WTC11 (cell line): ENCODE measurements at regions not wholly inside any gene's neighbourhood (a gene's known extent, or its start where the extent isn't known, plus 50 kb on each side); places are given as distances from the start of the nearest gene placed in this dataset.

Experiments used
- ATAC-seq: fragments of 200-7000 bp; cut with Tn5 transposase; 2 replicates; pipeline ENCODE4 v1.10.0; 2021; ENCODE audit warnings: mild to moderate bottlenecking, moderate library complexity
- CTCF ChIA-PET: fragments of 300-600 bp; sonication (Branson Sonifier 250); formaldehyde crosslinking; loops from one replicate; lab custom pipeline; 2021; ENCODE audit warnings: antibody characterized with exemption; lab: Charles Lee
- POLR2A ChIA-PET: fragments of 350-600 bp; sonication (Branson Sonifier 250); formaldehyde crosslinking; loops from one replicate; lab custom pipeline; 2021; ENCODE audit warnings: antibody characterized with exemption; lab: Charles Lee
- DNase-seq: peaks from one replicate; pipeline ENCODE4 v3.0.0; 2021; ENCODE audit warnings: low spot score
- H3K27ac Mint-ChIP-seq: 2 replicates; pipeline ENCODE4 v1.8.0; 2021; ENCODE audit warnings: mixed read lengths
- H3K27me3 Mint-ChIP-seq: 2 replicates; pipeline ENCODE4 v1.8.0; 2021; ENCODE audit warnings: low read depth, mild to moderate bottlenecking, moderate library complexity, mixed read lengths
- H3K36me3 Mint-ChIP-seq: 2 replicates; pipeline ENCODE4 v1.8.0; 2021; ENCODE audit warnings: mixed read lengths
- H3K4me1 Mint-ChIP-seq: 2 replicates; pipeline ENCODE4 v1.8.0; 2022; ENCODE audit warnings: mixed read lengths
- H3K4me3 Mint-ChIP-seq: 2 replicates; pipeline ENCODE4 v1.8.0; 2021; ENCODE audit warnings: mild to moderate bottlenecking, moderate library complexity, mixed read lengths
- H3K9me3 Mint-ChIP-seq: 2 replicates; pipeline ENCODE4 v1.8.0; 2021; ENCODE audit warnings: mixed read lengths
- CBFB ChIP-seq: sonication (generic); formaldehyde crosslinking; IDR thresholded peaks from 2 replicates; pipeline ENCODE4 v1.8.1; 2022; ENCODE audit warnings: mild to moderate bottlenecking, low read depth, missing genetic modification reagents
- ETV6 ChIP-seq: sonication (generic); formaldehyde crosslinking; IDR thresholded peaks from 2 replicates; pipeline ENCODE4 v1.8.1; 2022; ENCODE audit warnings: mild to moderate bottlenecking, missing genetic modification reagents
- FOXJ3 ChIP-seq: sonication (generic); formaldehyde crosslinking; IDR thresholded peaks from 2 replicates; pipeline ENCODE4 v1.9.0; 2021; ENCODE audit warnings: missing genetic modification reagents, mild to moderate bottlenecking, borderline replicate concordance
- FOXP1 ChIP-seq: sonication (generic); formaldehyde crosslinking; IDR thresholded peaks from 2 replicates; pipeline ENCODE4 v1.8.0; 2022; ENCODE audit warnings: missing genetic modification reagents, mild to moderate bottlenecking, moderate library complexity, borderline replicate concordance
- GTF2I ChIP-seq: fragments of 250-450 bp; sonication (Bioruptor Pico); conservative IDR thresholded peaks from 2 replicates; pipeline ENCODE4 v1.4.0; 2021; ENCODE audit warnings: mild to moderate bottlenecking
- HMGA2 ChIP-seq: fragments of 250-450 bp; sonication (Bioruptor Pico); IDR thresholded peaks from 2 replicates; pipeline ENCODE4 v1.4.0; 2021; ENCODE audit warnings: mild to moderate bottlenecking, moderate library complexity
- IRF2 ChIP-seq: sonication (generic); formaldehyde crosslinking; IDR thresholded peaks from 2 replicates; pipeline ENCODE4 v1.8.0; 2022; ENCODE audit warnings: low read depth, missing genetic modification reagents, borderline replicate concordance
- JAZF1 ChIP-seq: fragments of 250-450 bp; sonication (Bioruptor Pico); IDR thresholded peaks from 2 replicates; pipeline ENCODE4 v1.9.0; 2021; ENCODE audit warnings: moderate library complexity, mild to moderate bottlenecking, inconsistent platforms
- JUN ChIP-seq: sonication (generic); formaldehyde crosslinking; IDR thresholded peaks from 2 replicates; pipeline ENCODE4 v1.8.0; 2023; ENCODE audit warnings: mild to moderate bottlenecking, missing genetic modification reagents
- NFYB ChIP-seq: sonication (generic); formaldehyde crosslinking; conservative IDR thresholded peaks from 2 replicates; pipeline ENCODE4 v1.8.0; 2022; ENCODE audit warnings: low read depth, missing genetic modification reagents
- OVOL2 ChIP-seq: fragments of 250-450 bp; sonication (Bioruptor Pico); IDR thresholded peaks from 2 replicates; pipeline ENCODE4 v1.9.0; 2021; ENCODE audit warnings: mild to moderate bottlenecking, borderline replicate concordance
- PRRX2 ChIP-seq: fragments of 250-450 bp; sonication (Bioruptor Pico); IDR thresholded peaks from 2 replicates; pipeline ENCODE4 v1.8.0; 2021; ENCODE audit warnings: mild to moderate bottlenecking
- RORB ChIP-seq: fragments of 250-450 bp; sonication (Bioruptor Pico); IDR thresholded peaks from 2 replicates; pipeline ENCODE4 v1.9.0; 2021; ENCODE audit warnings: mild to moderate bottlenecking
- SP1 ChIP-seq: sonication (generic); formaldehyde crosslinking; conservative IDR thresholded peaks from 2 replicates; pipeline ENCODE4 v1.8.1; 2022; ENCODE audit warnings: missing genetic modification reagents
- TEAD1 ChIP-seq: sonication (generic); formaldehyde crosslinking; IDR thresholded peaks from 2 replicates; pipeline ENCODE4 v1.8.0; 2022; ENCODE audit warnings: mild to moderate bottlenecking, missing genetic modification reagents
- ZNF219 ChIP-seq: sonication (generic); formaldehyde crosslinking; IDR thresholded peaks from 2 replicates; pipeline ENCODE4 v1.8.0; 2023; ENCODE audit warnings: missing genetic modification reagents, mild to moderate bottlenecking, borderline replicate concordance
- ZNF232 ChIP-seq: sonication (generic); formaldehyde crosslinking; IDR thresholded peaks from 2 replicates; pipeline ENCODE4 v1.8.0; 2022; ENCODE audit warnings: mild to moderate bottlenecking, missing genetic modification reagents
- ZNF416 ChIP-seq: fragments of 250-450 bp; sonication (Bioruptor Pico); IDR thresholded peaks from 2 replicates; pipeline ENCODE4 v1.9.0; 2021; ENCODE audit warnings: mild to moderate bottlenecking, inconsistent platforms
- ZNF671 ChIP-seq: fragments of 250-450 bp; sonication (Bioruptor Pico); IDR thresholded peaks from 2 replicates; pipeline ENCODE4 v1.8.0; 2021; ENCODE audit warnings: mild to moderate bottlenecking
- TF ChIP-seq, protein P1 (sequence below): sonication (generic); formaldehyde crosslinking; IDR thresholded peaks from 2 replicates; pipeline ENCODE4 v1.8.0; 2023; ENCODE audit warnings: mild to moderate bottlenecking, missing genetic modification reagents
- TF ChIP-seq, protein P2 (sequence below): sonication (generic); formaldehyde crosslinking; conservative IDR thresholded peaks from 2 replicates; pipeline ENCODE4 v1.8.1; 2023; ENCODE audit warnings: mild to moderate bottlenecking, low read depth, missing genetic modification reagents, moderate library complexity
- TF ChIP-seq, protein P3 (sequence below): sonication (generic); formaldehyde crosslinking; IDR thresholded peaks from 2 replicates; pipeline ENCODE4 v1.8.0; 2022; ENCODE audit warnings: mild to moderate bottlenecking, missing genetic modification reagents
- TF ChIP-seq, protein P4 (sequence below): sonication (generic); formaldehyde crosslinking; IDR thresholded peaks from 2 replicates; pipeline ENCODE4 v1.8.0; 2022; ENCODE audit warnings: mild to moderate bottlenecking, missing genetic modification reagents
- TF ChIP-seq, protein P5 (sequence below): fragments of 250-450 bp; sonication (Bioruptor Pico); IDR thresholded peaks from 2 replicates; pipeline ENCODE4 v1.9.0; 2021; ENCODE audit warnings: moderate library complexity, mild to moderate bottlenecking, inconsistent platforms, borderline replicate concordance
- TF ChIP-seq, protein P6 (sequence below): sonication (generic); formaldehyde crosslinking; IDR thresholded peaks from 2 replicates; pipeline ENCODE4 v1.8.1; 2022; ENCODE audit warnings: low read depth, missing genetic modification reagents, borderline replicate concordance
- TF ChIP-seq, protein P7 (sequence below): sonication (generic); formaldehyde crosslinking; IDR thresholded peaks from 2 replicates; pipeline ENCODE4 v1.8.1; 2023; ENCODE audit warnings: mild to moderate bottlenecking, missing genetic modification reagents, moderate library complexity

DNA sequence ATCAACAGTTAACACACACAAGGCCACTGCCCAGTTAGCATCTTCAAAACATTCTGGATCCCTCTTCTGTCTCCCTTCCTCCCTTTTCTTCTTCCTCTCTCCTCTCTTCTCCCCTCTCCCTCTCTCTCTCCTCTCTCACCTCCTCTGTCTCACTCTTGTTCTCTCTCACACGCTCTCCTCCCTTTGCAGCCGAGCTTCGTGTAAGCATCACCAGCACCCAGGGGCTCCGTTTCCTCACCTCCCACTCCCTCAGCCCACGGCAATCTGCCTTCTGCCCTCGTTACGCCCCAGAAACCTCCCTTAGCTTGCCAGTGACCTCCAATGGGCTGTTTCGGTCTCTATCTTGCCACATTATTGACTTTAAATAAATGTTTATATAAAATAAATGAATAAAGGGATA lies 147.4 kb downstream of the TEX36 start:
- Mint-ChIP-seq H3K9me3 (no peaks in the 10 kb centered on the region), H3K4me1 (no peaks in the 10 kb centered on the region), H3K27me3 (peaks cover 3% of the 10 kb centered on the region), H3K36me3 (no peaks in the 10 kb centered on the region), H3K4me3 (no peak overlapping the region), H3K27ac (no peak overlapping the region)
- ChIA-PET CTCF (interaction anchor here (0.5 to 2.2 kb wide), 2 partner anchors 11 to 13 kb away, joined by 4 to 11 read pairs; no protein-coding TSS in a partner anchor), POLR2A (no interaction called here)
- TF ChIP-seq PRRX2 (CRISPR knock-in tag) = no peak
- TF ChIP-seq, protein P1, sequence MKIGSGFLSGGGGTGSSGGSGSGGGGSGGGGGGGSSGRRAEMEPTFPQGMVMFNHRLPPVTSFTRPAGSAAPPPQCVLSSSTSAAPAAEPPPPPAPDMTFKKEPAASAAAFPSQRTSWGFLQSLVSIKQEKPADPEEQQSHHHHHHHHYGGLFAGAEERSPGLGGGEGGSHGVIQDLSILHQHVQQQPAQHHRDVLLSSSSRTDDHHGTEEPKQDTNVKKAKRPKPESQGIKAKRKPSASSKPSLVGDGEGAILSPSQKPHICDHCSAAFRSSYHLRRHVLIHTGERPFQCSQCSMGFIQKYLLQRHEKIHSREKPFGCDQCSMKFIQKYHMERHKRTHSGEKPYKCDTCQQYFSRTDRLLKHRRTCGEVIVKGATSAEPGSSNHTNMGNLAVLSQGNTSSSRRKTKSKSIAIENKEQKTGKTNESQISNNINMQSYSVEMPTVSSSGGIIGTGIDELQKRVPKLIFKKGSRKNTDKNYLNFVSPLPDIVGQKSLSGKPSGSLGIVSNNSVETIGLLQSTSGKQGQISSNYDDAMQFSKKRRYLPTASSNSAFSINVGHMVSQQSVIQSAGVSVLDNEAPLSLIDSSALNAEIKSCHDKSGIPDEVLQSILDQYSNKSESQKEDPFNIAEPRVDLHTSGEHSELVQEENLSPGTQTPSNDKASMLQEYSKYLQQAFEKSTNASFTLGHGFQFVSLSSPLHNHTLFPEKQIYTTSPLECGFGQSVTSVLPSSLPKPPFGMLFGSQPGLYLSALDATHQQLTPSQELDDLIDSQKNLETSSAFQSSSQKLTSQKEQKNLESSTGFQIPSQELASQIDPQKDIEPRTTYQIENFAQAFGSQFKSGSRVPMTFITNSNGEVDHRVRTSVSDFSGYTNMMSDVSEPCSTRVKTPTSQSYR (CRISPR knock-in tag) = no peak
- TF ChIP-seq JUN (CRISPR knock-in tag) = no peak
- TF ChIP-seq, protein P2, sequence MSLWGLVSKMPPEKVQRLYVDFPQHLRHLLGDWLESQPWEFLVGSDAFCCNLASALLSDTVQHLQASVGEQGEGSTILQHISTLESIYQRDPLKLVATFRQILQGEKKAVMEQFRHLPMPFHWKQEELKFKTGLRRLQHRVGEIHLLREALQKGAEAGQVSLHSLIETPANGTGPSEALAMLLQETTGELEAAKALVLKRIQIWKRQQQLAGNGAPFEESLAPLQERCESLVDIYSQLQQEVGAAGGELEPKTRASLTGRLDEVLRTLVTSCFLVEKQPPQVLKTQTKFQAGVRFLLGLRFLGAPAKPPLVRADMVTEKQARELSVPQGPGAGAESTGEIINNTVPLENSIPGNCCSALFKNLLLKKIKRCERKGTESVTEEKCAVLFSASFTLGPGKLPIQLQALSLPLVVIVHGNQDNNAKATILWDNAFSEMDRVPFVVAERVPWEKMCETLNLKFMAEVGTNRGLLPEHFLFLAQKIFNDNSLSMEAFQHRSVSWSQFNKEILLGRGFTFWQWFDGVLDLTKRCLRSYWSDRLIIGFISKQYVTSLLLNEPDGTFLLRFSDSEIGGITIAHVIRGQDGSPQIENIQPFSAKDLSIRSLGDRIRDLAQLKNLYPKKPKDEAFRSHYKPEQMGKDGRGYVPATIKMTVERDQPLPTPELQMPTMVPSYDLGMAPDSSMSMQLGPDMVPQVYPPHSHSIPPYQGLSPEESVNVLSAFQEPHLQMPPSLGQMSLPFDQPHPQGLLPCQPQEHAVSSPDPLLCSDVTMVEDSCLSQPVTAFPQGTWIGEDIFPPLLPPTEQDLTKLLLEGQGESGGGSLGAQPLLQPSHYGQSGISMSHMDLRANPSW (CRISPR knock-in tag) = no peak
- TF ChIP-seq IRF2 = no peak
- no peak for TF ChIP-seq ZNF416
- TF ChIP-seq ZNF671 (CRISPR knock-in tag) = no peak
- TF ChIP-seq, protein P3, sequence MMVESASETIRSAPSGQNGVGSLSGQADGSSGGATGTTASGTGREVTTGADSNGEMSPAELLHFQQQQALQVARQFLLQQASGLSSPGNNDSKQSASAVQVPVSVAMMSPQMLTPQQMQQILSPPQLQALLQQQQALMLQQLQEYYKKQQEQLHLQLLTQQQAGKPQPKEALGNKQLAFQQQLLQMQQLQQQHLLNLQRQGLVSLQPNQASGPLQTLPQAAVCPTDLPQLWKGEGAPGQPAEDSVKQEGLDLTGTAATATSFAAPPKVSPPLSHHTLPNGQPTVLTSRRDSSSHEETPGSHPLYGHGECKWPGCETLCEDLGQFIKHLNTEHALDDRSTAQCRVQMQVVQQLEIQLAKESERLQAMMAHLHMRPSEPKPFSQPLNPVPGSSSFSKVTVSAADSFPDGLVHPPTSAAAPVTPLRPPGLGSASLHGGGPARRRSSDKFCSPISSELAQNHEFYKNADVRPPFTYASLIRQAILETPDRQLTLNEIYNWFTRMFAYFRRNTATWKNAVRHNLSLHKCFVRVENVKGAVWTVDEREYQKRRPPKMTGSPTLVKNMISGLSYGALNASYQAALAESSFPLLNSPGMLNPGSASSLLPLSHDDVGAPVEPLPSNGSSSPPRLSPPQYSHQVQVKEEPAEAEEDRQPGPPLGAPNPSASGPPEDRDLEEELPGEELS = no peak
- no peak for TF ChIP-seq ZNF219 (CRISPR knock-in tag)
- TF ChIP-seq FOXJ3 (CRISPR knock-in tag) = no peak
- no peak for TF ChIP-seq SP1 (CRISPR knock-in tag)
- no peak for TF ChIP-seq FOXP1 (CRISPR knock-in tag)
- no peak for TF ChIP-seq GTF2I
- TF ChIP-seq HMGA2 = no peak
- TF ChIP-seq, protein P4, sequence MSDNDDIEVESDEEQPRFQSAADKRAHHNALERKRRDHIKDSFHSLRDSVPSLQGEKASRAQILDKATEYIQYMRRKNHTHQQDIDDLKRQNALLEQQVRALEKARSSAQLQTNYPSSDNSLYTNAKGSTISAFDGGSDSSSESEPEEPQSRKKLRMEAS = no peak
- no peak for TF ChIP-seq ZNF232 (CRISPR knock-in tag)
- TF ChIP-seq NFYB (CRISPR knock-in tag) = no peak
- no peak for ATAC-seq
- no peak for DNase-seq

DNA sequence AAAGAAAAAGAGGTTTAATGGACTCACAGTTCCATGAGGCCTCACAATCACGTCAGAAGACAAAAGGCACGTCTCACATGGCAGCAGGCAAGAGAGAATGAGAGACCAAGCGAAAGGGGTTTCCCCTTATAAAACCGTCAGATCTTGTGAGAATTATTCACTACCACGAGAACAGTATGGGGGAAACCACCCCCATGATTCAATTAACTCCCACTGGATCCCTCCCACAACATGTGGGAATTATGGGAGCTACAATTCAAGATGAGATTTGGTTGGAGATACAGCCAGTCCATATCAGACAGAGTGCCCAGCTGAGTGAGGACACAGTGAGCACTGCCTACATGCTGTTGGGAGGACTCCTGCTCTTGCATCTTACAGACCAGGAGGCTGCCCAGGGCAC lies 148.4 kb downstream of the TEX36 start:
- Mint-ChIP-seq H3K27me3 (peaks cover 2% of the 10 kb centered on the region), H3K9me3 (no peaks in the 10 kb centered on the region), H3K27ac (no peak overlapping the region), H3K36me3 (no peaks in the 10 kb centered on the region), H3K4me1 (no peaks in the 10 kb centered on the region), H3K4me3 (no peak overlapping the region)
- TF ChIP-seq ZNF219 (CRISPR knock-in tag) (no peak), TEAD1 (no peak), ZNF671 (CRISPR knock-in tag) (no peak), RORB (CRISPR knock-in tag) (no peak), FOXJ3 (CRISPR knock-in tag) (no peak), HMGA2 (no peak), ETV6 (CRISPR knock-in tag) (no peak), JAZF1 (CRISPR knock-in tag) (no peak), OVOL2 (CRISPR knock-in tag) (no peak), CBFB (CRISPR knock-in tag) (no peak)
- TF ChIP-seq, protein P5, sequence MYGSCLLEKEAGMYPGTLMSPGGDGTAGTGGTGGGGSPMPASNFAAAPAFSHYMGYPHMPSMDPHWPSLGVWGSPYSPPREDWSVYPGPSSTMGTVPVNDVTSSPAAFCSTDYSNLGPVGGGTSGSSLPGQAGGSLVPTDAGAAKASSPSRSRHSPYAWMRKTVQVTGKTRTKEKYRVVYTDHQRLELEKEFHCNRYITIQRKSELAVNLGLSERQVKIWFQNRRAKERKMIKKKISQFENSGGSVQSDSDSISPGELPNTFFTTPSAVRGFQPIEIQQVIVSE (CRISPR knock-in tag) = no peak
- TF ChIP-seq, protein P6, sequence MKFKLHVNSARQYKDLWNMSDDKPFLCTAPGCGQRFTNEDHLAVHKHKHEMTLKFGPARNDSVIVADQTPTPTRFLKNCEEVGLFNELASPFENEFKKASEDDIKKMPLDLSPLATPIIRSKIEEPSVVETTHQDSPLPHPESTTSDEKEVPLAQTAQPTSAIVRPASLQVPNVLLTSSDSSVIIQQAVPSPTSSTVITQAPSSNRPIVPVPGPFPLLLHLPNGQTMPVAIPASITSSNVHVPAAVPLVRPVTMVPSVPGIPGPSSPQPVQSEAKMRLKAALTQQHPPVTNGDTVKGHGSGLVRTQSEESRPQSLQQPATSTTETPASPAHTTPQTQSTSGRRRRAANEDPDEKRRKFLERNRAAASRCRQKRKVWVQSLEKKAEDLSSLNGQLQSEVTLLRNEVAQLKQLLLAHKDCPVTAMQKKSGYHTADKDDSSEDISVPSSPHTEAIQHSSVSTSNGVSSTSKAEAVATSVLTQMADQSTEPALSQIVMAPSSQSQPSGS = no peak
- TF ChIP-seq, protein P7, sequence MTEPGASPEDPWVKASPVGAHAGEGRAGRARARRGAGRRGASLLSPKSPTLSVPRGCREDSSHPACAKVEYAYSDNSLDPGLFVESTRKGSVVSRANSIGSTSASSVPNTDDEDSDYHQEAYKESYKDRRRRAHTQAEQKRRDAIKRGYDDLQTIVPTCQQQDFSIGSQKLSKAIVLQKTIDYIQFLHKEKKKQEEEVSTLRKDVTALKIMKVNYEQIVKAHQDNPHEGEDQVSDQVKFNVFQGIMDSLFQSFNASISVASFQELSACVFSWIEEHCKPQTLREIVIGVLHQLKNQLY (CRISPR knock-in tag) = no peak
- ATAC-seq (no peak), DNase-seq (no peak)
- POLR2A ChIA-PET = no interaction called here
- CTCF ChIA-PET = interaction anchor here (2.0 to 2.2 kb wide), 2 partner anchors 10 to 12 kb away, joined by 7 to 11 read pairs; no protein-coding TSS in a partner anchor
